Endothelial cell of umbilical vein (primary cell): ENCODE measurements at regions not wholly inside any gene's neighbourhood (a gene's known extent, or its start where the extent isn't known, plus 50 kb on each side); places are given as distances from the start of the nearest gene placed in this dataset.
A peak's percentile ranks its signal among the peaks of the same experiment; 100 is the strongest.

ENCODE experiments used
- BruUV-seq: library from RNA; stranded (reverse); fragments of 400-500 nt; replicated peaks from 2 replicates; lab custom pipeline; 2021; lab: Mats Ljungman, UMichigan
- CTCF ChIA-PET: fragments of 300-600, 350-600 bp; sonication (Branson Sonifier 250); formaldehyde crosslinking; loops from one replicate; lab custom pipeline; 2021; ENCODE audit warnings: antibody characterized with exemption, inconsistent platforms; lab: Charles Lee
- POLR2A ChIA-PET: fragments of 300-600, 350-600 bp; sonication (Branson Sonifier 250); formaldehyde crosslinking; loops from one replicate; lab custom pipeline; 2021; ENCODE audit warnings: antibody characterized with exemption, inconsistent platforms; lab: Charles Lee
- DNase-seq: peaks from one replicate; pipeline ENCODE4 v3.0.0-alpha.2; 2011; ENCODE audit warnings: low read depth, low spot score
- FAIRE-seq: peaks from 2 replicates; lab custom pipeline; 2011; peaks lifted over from hg19 to GRCh38; lab: Jason Lieb, UNC
- H2AFZ ChIP-seq: 2 replicates; pipeline ENCODE4 v1.6.0; 2012; ENCODE audit warnings: low read depth, low read length, control low read depth, inconsistent platforms
- H3K27ac ChIP-seq: 2 replicates; pipeline ENCODE4 v1.5.1; 2011; ENCODE audit warnings: low read depth, mild to moderate bottlenecking, control low read depth, low read length, moderate library complexity; ENCODE audit not compliant: insufficient read depth
- H3K27me3 ChIP-seq, 2 experiments: 2 replicates each; pipeline versions ENCODE4 v1.6.0 to v1.6.1; 2011; ENCODE audit warnings: low read length in 2 of 2, mixed read lengths in 1 of 2; ENCODE audit not compliant: control insufficient read depth in 2 of 2, insufficient read depth in 2 of 2
- H3K36me3 ChIP-seq, 2 experiments: 2 replicates in 1 of 2; 3 replicates in 1 of 2; pipeline ENCODE4 v1.5.1; 2011; ENCODE audit warnings: low read length in 2 of 2, mild to moderate bottlenecking in 1 of 2, moderate library complexity in 1 of 2; ENCODE audit not compliant: control insufficient read depth in 2 of 2, insufficient read depth in 2 of 2; ENCODE audit errors: extremely low read depth in 1 of 2
- H3K4me1 ChIP-seq: 3 replicates; pipeline ENCODE4 v1.5.1; 2011; ENCODE audit warnings: mild to moderate bottlenecking, low read length; ENCODE audit not compliant: control insufficient read depth, insufficient read depth; ENCODE audit errors: extremely low read depth
- H3K4me2 ChIP-seq: 2 replicates; pipeline ENCODE4 v1.6.1; 2011; ENCODE audit warnings: low read length, control low read depth, mixed read lengths; ENCODE audit not compliant: insufficient read depth
- H3K4me3 ChIP-seq, 3 experiments: fragments of 200-600 bp in 1 of 3; sonication (generic), shearing (Covaris generic) in 1 of 3; replicated peaks in 1 of 3; 2 replicates each; pipeline ENCODE4 v1.5.1; 2011 to 2016; ENCODE audit warnings: control low read depth in 3 of 3, low read length in 3 of 3, mild to moderate bottlenecking in 2 of 3, inconsistent platforms in 1 of 3, low read depth in 1 of 3, moderate library complexity in 1 of 3; ENCODE audit not compliant: insufficient read depth in 1 of 3
- H3K79me2 ChIP-seq: 2 replicates; pipeline ENCODE4 v1.6.0; 2012; ENCODE audit warnings: low read length, inconsistent platforms; ENCODE audit not compliant: control insufficient read depth, insufficient read depth
- H3K9ac ChIP-seq: replicated peaks from 2 replicates; pipeline ENCODE3; 2011; ENCODE audit warnings: low read length, control low read depth; ENCODE audit not compliant: insufficient read depth; ENCODE audit errors: extremely low read depth
- H3K9me1 ChIP-seq: replicated peaks from 3 replicates; pipeline ENCODE4 v1.6.0; 2011; ENCODE audit warnings: mild to moderate bottlenecking, low read length; ENCODE audit not compliant: control insufficient read depth, insufficient read depth; ENCODE audit errors: extremely low read depth
- H3K9me3 ChIP-seq: replicated peaks from 2 replicates; pipeline ENCODE4 v1.5.1; 2012; ENCODE audit warnings: low read length, inconsistent platforms; ENCODE audit not compliant: control insufficient read depth, insufficient read depth
- H4K20me1 ChIP-seq: replicated peaks from 2 replicates; pipeline ENCODE3; 2011; ENCODE audit warnings: mild to moderate bottlenecking, low read length; ENCODE audit not compliant: control insufficient read depth, insufficient read depth; ENCODE audit errors: extremely low read depth
- CTCF ChIP-seq, 2 donors: IDR thresholded peaks; 1 replicate in 1 of 2; 2 replicates in 1 of 2; pipeline ENCODE4 v1.5.1; 2011; ENCODE audit warnings: low read length in 2 of 2, mild to moderate bottlenecking in 2 of 2, moderate library complexity in 2 of 2, control low read depth in 1 of 2, inconsistent platforms in 1 of 2, low read depth in 1 of 2; ENCODE audit not compliant: insufficient read depth in 1 of 2; ENCODE audit errors: extremely low read depth in 1 of 2
- FOS ChIP-seq: IDR thresholded peaks from 2 replicates; pipeline ENCODE4 v1.6.1; 2011; ENCODE audit warnings: mild to moderate bottlenecking, low read length, moderate library complexity, borderline replicate concordance; ENCODE audit not compliant: insufficient read depth
- GATA2 ChIP-seq: IDR thresholded peaks from 2 replicates; pipeline ENCODE4 v1.7.0; 2011; ENCODE audit warnings: low read depth, mild to moderate bottlenecking, moderate library complexity, mixed read lengths, low read length; ENCODE audit not compliant: insufficient read length, insufficient read depth
- JUN ChIP-seq: IDR thresholded peaks from 2 replicates; pipeline ENCODE4 v1.6.1; 2011; ENCODE audit warnings: borderline replicate concordance, low read depth; ENCODE audit not compliant: insufficient read length, insufficient read depth
- MAX ChIP-seq: IDR thresholded peaks from 2 replicates; pipeline ENCODE4 v1.6.1; 2011; ENCODE audit not compliant: insufficient read depth, insufficient read length
- MYC ChIP-seq: IDR thresholded peaks from one replicate; pipeline ENCODE4 v1.6.1; 2011; ENCODE audit warnings: mild to moderate bottlenecking, low read depth, low read length
- POLR2A ChIP-seq: IDR thresholded peaks from 2 replicates; pipeline ENCODE4 v1.6.1; 2012; ENCODE audit warnings: low read depth, mild to moderate bottlenecking, control low read depth, low read length
- POLR2AphosphoS5 ChIP-seq: IDR thresholded peaks from 2 replicates; pipeline ENCODE4 v1.6.1; 2012; ENCODE audit warnings: low read depth, mild to moderate bottlenecking, control low read depth, low read length, moderate library complexity; ENCODE audit not compliant: insufficient read depth
- dilution Hi-C: fragments of 300-500 bp; cut with MboI; formaldehyde crosslinking; loops from one replicate; pipeline ENCODE4 v1.15.0; 2019; ENCODE audit warnings: low sequenced_read_pairs; ENCODE audit not compliant: extremely low pct_ligation_motif_present
- intact Hi-C: fragments of 100-400 bp; cut with micrococcal nuclease; formaldehyde crosslinking; loops from one replicate; pipeline ENCODE4 v1.10.0; 2022

GRCh38 chr18:56431551-56431950, 206.8 kb downstream of the TXNL1 start:
- H3K27ac ChIP-seq: no peak overlapping the region
- no peaks in the 10 kb centered on the region for H3K27me3 ChIP-seq
- CTCF ChIA-PET: interaction anchor here (1.1 to 1.5 kb wide), 2 partner anchors 12 to 17 kb away, joined by 3 read pairs; no protein-coding TSS in a partner anchor
- H3K36me3 ChIP-seq: no peaks in the 10 kb centered on the region
- H3K4me3 ChIP-seq: no peak overlapping the region
- no peaks in the 10 kb centered on the region for H3K9me3 ChIP-seq
- no peak overlapping the region for H3K4me2 ChIP-seq
- no peaks in the 10 kb centered on the region for H3K9me1 ChIP-seq
- FAIRE-seq: no peak
- peak; percentile 16 for DNase-seq
- POLR2A ChIA-PET: no interaction called here
- H4K20me1 ChIP-seq: no peaks in the 10 kb centered on the region
- dilution Hi-C loops: no loop called here
- H3K79me2 ChIP-seq: no peaks in the 10 kb centered on the region
- no peaks in the 10 kb centered on the region for H3K4me1 ChIP-seq
- intact Hi-C loops: no loop called here
- no peak overlapping the region for H3K9ac ChIP-seq
- H2AFZ ChIP-seq: no peak overlapping the region
- peak; percentile 14 for TF ChIP-seq FOS
- no peak for TF ChIP-seq MAX
- TF ChIP-seq CTCF (IDR thresholded peaks at IDR 0.05; ENCODE audit: extremely low read depth in 1 of 2, insufficient read depth in 1 of 2, low read depth in 1 of 2, low read length in 2 of 2): no peak
- TF ChIP-seq GATA2: no peak
- TF ChIP-seq JUN: no peak
- TF ChIP-seq POLR2A: no peak
- no peak for TF ChIP-seq MYC
- TF ChIP-seq POLR2AphosphoS5: no peak
- BruUV-seq: no TSS peak
